ENCODE measurements at regions not wholly inside any gene's neighbourhood (a gene's known extent, or its start where the extent isn't known, plus 50 kb on each side); places are given as distances from the start of the nearest gene placed in this dataset.

GRCh38 chr10:4475827-4476490 is 350.0 kb upstream of the AKR1E2 start:
- DNase-seq: no peak

GRCh38 chr10:4474829-4475228 is 351.2 kb upstream of the AKR1E2 start:
- DNase-seq: no peak

GRCh38 chr10:4473977-4474376 is 352.0 kb upstream of the AKR1E2 start:
- no peak for DNase-seq

GRCh38 chr10:4472190-4472904 is 353.7 kb upstream of the AKR1E2 start:
- no peak for DNase-seq

GRCh38 chr10:4470231-4470835 is 355.7 kb upstream of the AKR1E2 start:
- no peak for DNase-seq

- no peak for DNase-seq
Observed at GRCh38 chr10:4467481-4467880, 358.5 kb upstream of the AKR1E2 start.

- no peak for DNase-seq
Observed at GRCh38 chr10:4460267-4460666, 365.7 kb upstream of the AKR1E2 start.

- DNase-seq: no peak
Observed at GRCh38 chr10:4459531-4459930, 366.5 kb upstream of the AKR1E2 start.

GRCh38 chr10:4457597-4457996 is 368.4 kb upstream of the AKR1E2 start:
- no peak for DNase-seq

GRCh38 chr10:4456776-4457175 is 369.2 kb upstream of the AKR1E2 start:
- no peak for DNase-seq

- DNase-seq: no peak
Observed at GRCh38 chr10:4456279-4456678, 369.7 kb upstream of the AKR1E2 start.

- DNase-seq: no peak
Observed at GRCh38 chr10:4453950-4454349, 372.1 kb upstream of the AKR1E2 start.

- no peak for DNase-seq
Observed at GRCh38 chr10:4453276-4453675, 372.7 kb upstream of the AKR1E2 start.

GRCh38 chr10:4450981-4451908 is 374.8 kb upstream of the AKR1E2 start:
- no peak for DNase-seq

- no peak for DNase-seq
Observed at GRCh38 chr10:4450169-4450568, 375.8 kb upstream of the AKR1E2 start.

- no peak for DNase-seq
Observed at GRCh38 chr10:4448030-4448429, 378.0 kb upstream of the AKR1E2 start.

GRCh38 chr10:4443419-4443818 is 382.6 kb upstream of the AKR1E2 start:
- no peak for DNase-seq

GRCh38 chr10:4442296-4442695 is 383.7 kb upstream of the AKR1E2 start:
- DNase-seq: no peak

- no peak for DNase-seq
Observed at GRCh38 chr10:4440260-4440659, 385.7 kb upstream of the AKR1E2 start.

- no peak for DNase-seq
Observed at GRCh38 chr10:4437791-4438190, 388.2 kb upstream of the AKR1E2 start.

GRCh38 chr10:4437061-4437460 is 388.9 kb upstream of the AKR1E2 start:
- DNase-seq: no peak

- DNase-seq: no peak
Observed at GRCh38 chr10:4436103-4436502, 389.9 kb upstream of the AKR1E2 start.

GRCh38 chr10:4434516-4435071 is 391.4 kb upstream of the AKR1E2 start:
- DNase-seq: no peak

All from stimulated activated CD4-positive, alpha-beta T cell treated with anti-CD3 and anti-CD28 coated beads, Interleukin-12 subunit alpha, Interleukin-12 subunit beta, amount 100 ng/mL, for 4 hours (primary cell).